Left colon (tissue), 2 donors: ENCODE measurements at regions not wholly inside any gene's neighbourhood (a gene's known extent, or its start where the extent isn't known, plus 50 kb on each side); places are given as distances from the start of the nearest gene placed in this dataset.

ENCODE experiments used
- ATAC-seq: fragments of 200-7000 bp; cut with Tn5 transposase; one replicate; pipeline ENCODE4 v1.9.1; 2020; ENCODE audit warnings: mild to moderate bottlenecking, moderate library complexity
- DNase-seq, 2 donors: peaks; one replicate each; pipeline ENCODE4 v3.0.0-alpha.2; 2020
- intact Hi-C, 2 donors: fragments of 100-400 bp; cut with DNase I in 1 of 2; cut with micrococcal nuclease in 1 of 2; formaldehyde crosslinking; loops; one replicate each; pipeline versions ENCODE4 v1.11.2 to v1.14.0; 2022; cut with DNase I, micrococcal nuclease
- donor health status: DM: no; HTN: no; CAD: no.
- donor health status: DM: yes; HTN: yes; CAD: no.

GRCh38 chr21:38956856-38957571 lies 151.3 kb downstream of the ETS2 start:
- peak; percentile 52 for ATAC-seq
- DNase-seq: peak; percentile 56 to 57

GRCh38 chr21:38956521-38956855 lies 150.8 kb downstream of the ETS2 start:
- DNase-seq (no peak), ATAC-seq (no peak)
- intact Hi-C loops: no loop called here

More at GRCh38 chr21:38956856-38957571, 151.3 kb downstream of the ETS2 start:
- intact Hi-C loops: no loop called here

- ATAC-seq (no peak), DNase-seq (no peak)
- intact Hi-C loops: no loop called here
Measured at GRCh38 chr21:38956007-38956406, 150.3 kb downstream of the ETS2 start.

GRCh38 chr21:38955495-38955894 lies 149.8 kb downstream of the ETS2 start:
- DNase-seq (peak in 1 of 2 donors; percentile 75), ATAC-seq (peak; percentile 34)
- intact Hi-C loops: no loop called here

- DNase-seq (peak in 1 of 2 donors; percentile 62), ATAC-seq (peak; percentile 10)
- intact Hi-C loops: no loop called here
Measured at GRCh38 chr21:38954588-38955004, 148.9 kb downstream of the ETS2 start.

- DNase-seq (no peak), ATAC-seq (no peak)
- intact Hi-C loops: no loop called here
Measured at GRCh38 chr21:38953516-38953915, 147.8 kb downstream of the ETS2 start.

- ATAC-seq (no peak), DNase-seq (no peak)
- intact Hi-C loops: no loop called here
Measured at GRCh38 chr21:38952890-38953289, 147.2 kb downstream of the ETS2 start.

GRCh38 chr21:38951095-38951730 lies 145.5 kb downstream of the ETS2 start:
- peak; percentile 18 for ATAC-seq
- DNase-seq: no peak
- intact Hi-C loops: no loop called here

GRCh38 chr21:38950435-38951094 lies 144.8 kb downstream of the ETS2 start:
- DNase-seq (peak; percentile 46 to 76), ATAC-seq (peak; percentile 88)
- intact Hi-C loops: no loop called here

- intact Hi-C loops: no loop called here
- DNase-seq (no peak), ATAC-seq (no peak)
Measured at GRCh38 chr21:38949070-38949380, 143.3 kb downstream of the ETS2 start.

GRCh38 chr21:38948377-38949069 lies 142.8 kb downstream of the ETS2 start:
- ATAC-seq (no peak), DNase-seq (no peak)
- intact Hi-C loops: no loop called here

- intact Hi-C loops: no loop called here
- DNase-seq: no peak
- ATAC-seq: no peak
Measured at GRCh38 chr21:38945545-38946245, 140.0 kb downstream of the ETS2 start.

- no peak for ATAC-seq
- intact Hi-C loops: no loop called here
Measured at GRCh38 chr21:38944903-38945302, 139.2 kb downstream of the ETS2 start.

GRCh38 chr21:38944402-38944801 lies 138.7 kb downstream of the ETS2 start:
- no peak for ATAC-seq
- intact Hi-C loops: no loop called here
- DNase-seq: no peak

More at GRCh38 chr21:38944903-38945302, 139.2 kb downstream of the ETS2 start:
- DNase-seq: no peak

GRCh38 chr21:38942748-38943211 lies 137.1 kb downstream of the ETS2 start:
- no peak for DNase-seq
- intact Hi-C loops: no loop called here
- ATAC-seq: no peak

GRCh38 chr21:38938769-38939168 lies 133.0 kb downstream of the ETS2 start:
- no peak for ATAC-seq
- DNase-seq: no peak
- intact Hi-C loops: no loop called here

GRCh38 chr21:38938343-38938742 lies 132.6 kb downstream of the ETS2 start:
- DNase-seq (no peak), ATAC-seq (no peak)
- intact Hi-C loops: no loop called here

GRCh38 chr21:38937844-38938243 lies 132.1 kb downstream of the ETS2 start:
- ATAC-seq: no peak
- intact Hi-C loops: no loop called here
- no peak for DNase-seq

GRCh38 chr21:38937286-38937790 lies 131.6 kb downstream of the ETS2 start:
- intact Hi-C loops: no loop called here
- no peak for DNase-seq

More at GRCh38 chr21:38937286-38937790, 131.6 kb downstream of the ETS2 start:
- no peak for ATAC-seq
